ENCODE measurements at regions not wholly inside any gene's neighbourhood (a gene's known extent, or its start where the extent isn't known, plus 50 kb on each side); places are given as distances from the start of the nearest gene placed in this dataset.
"Not testable (repeated sequence)": the region's sequence is repeated elsewhere in the genome, so short reads cannot be mapped to it uniquely, and the experiment has no call there.

DNA sequence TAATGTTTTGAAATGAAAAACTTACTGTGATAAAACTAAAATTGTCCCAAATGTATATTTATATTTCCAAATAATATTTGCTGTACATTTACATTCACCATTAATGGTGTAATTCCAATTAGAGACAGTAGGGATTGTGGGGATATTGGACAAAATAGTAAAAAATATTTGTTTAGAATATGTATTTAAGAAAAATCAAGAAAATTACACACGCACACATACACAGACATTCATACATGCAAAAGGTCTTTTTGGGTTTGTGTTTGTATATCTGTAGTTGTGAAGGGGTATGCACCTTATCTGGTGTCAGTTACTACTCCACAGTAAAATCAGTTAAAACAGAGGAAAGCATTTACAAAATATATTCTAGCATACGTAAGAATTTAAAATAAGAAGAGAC, 435.9 kb upstream of the ZNF804A start:
- no peak for DNase-seq

DNA sequence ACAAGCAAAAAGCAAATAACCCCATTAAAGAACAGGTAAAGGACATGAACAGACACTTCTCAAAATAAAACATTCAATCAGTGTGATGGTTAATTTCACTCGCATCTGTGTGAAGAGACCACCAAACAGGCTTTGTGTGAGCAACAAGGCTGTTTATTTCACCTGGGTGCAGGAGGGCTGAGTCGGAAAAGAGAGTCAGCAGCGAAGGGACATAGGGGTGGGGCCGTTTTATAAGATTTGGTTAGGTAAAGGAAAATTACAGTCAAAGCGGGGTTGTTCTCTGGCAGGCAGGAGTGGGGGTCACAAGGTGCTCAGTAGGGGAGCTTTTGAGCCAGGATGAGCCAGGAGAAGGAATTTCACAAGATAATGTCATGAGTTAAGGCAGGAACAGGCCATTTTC, 429.5 kb upstream of the ZNF804A start:
- DNase-seq, result not testable (repeated sequence)

DNA sequence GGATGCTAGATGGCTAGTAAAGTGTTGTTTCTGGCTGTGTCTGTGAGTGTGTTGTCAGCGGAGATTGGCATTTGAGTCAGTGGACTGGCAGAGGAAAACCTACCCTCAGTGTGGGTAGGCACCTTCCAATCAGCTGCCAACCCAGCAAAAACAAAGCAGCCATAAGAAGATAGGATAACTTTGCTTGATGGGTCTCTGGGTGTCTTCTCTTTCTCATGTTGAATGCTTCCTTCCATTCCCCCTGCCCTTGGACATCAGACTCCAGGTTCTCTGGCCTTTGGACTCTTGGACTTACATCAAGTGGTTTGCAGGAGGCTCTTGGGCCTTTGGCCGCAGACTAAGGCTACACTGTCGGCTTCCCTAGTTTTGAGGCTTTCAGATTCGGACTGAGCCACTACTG, 429.0 kb upstream of the ZNF804A start:
- DNase-seq, result no peak

DNA sequence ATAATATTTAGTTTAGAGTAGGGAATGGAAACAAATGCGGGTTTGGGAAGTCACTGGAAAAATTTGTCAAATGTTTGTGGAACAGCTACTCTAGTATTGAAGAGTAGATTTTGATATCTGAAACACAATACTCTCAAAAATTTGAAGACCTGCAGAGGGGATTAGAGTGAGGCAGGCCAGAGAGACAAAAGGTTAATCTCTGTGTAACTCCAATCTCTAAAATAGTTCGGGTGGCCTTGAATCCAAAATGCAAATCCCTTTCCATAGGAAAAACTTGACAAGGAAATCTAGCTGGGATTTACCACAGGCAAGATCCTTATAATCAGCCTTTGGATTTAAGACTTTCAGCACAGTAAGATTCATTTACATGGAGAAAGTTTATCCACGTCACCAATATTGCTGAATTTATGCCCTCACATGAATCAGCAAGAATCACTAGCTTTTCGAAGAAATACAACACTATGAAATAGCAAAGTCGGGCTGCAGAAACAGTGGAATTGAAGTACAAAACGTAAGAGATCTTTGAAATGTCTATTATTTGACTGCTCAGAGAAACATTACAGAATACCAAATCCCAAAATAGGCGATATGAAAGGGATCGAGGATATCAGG, 423.7 kb upstream of the ZNF804A start:
- DNase-seq, result no peak

DNA sequence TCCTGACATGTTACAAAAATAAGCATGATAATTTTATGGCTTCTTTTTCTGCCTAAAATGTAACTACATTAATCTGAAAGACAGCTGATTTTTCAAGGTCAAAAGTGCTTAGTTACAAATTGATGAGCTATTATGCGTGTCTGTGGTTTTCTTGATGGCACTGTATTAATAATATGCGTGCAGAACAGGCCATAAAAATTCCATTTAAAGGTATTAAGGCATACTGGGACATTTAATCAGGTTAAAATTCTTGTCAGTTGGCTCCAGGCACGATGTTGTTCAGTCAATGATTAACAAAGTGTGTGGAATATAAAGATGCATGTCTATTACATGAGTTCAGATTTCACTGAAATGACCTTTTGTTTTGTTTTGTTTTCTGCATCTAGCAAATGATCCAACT, 420.1 kb upstream of the ZNF804A start:
- DNase-seq, result no peak

DNA sequence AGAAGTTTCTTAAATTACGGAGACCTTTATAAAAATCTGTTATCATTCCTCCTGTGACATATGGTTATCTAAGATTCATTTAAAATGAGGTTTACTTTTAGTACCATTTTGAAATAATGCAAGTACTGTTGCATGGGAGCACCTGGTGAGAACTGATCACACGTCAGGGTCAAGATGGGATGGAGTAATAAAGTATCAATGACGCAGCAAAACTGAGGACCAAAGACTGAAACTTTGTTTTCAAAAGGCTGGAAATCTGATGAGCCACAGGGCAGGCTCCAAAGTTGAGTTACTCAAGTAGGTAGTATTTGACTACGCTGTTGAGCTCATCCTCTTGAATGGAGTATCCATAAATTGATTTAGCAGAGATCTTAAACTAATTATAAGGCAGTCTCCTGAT, 411.9 kb upstream of the ZNF804A start:
- no peak for DNase-seq

DNA sequence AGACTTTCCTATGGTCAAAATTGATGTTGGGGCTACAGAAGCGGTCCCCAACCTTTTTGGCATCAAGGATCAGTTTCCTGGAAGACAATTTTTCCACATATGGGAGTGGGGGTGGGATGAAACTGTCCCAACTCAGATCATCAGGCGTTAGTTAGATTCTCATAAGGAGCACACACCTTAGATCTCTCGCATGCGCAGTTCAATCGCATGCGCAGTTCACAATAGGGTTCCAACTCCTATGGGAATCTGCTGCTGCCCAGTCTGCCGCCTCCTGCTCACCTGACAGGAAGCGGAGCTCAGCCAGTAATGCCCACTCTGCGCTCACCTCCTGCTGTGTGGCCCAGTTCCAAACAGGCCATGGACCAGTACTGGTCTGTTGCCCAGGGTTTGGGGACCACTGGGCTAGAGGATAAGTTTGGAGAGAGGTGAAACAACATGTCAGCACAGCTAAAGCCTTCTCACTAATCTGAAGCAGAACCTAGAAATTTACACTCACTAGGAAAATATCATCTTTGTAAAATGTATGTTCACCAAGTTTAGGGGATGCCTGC, 410.8 kb upstream of the ZNF804A start:
- no peak for DNase-seq

DNA sequence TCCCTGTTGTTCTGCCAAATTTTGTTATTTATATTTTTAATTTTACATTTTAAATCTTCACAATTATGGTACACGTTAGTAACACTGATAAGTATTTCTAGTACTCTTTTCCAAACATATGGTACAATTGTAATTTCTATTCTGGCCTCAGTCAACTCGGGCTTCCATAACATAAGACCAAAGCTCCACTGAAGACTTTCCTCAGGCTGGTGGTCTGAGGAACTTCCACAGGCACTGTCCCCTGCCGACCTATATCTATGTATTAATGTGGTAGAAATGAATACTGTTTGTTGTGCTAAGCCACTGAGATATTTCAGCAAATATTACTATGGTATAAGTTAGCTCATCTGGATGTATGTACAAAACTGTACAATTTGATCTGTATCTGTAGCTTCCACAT, 407.6 kb upstream of the ZNF804A start:
- no peak for DNase-seq

DNA sequence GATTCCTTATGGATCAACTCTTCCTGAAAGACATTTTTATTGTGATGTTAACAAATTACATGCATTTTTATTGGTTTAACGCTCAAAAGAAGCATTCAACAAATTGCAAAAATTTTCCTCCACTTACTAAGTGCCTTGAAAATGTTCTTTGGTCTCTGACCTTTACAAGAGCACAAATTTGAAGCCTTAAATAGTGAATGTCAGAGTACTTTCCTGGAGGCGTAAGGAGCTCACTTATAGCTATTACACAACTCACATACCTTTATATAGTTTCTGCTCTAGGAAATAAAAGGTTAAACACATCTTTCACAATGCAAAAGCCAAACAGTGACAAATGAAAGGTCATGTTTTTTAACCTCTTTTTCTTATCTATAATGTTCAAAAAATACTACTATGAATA, 405.7 kb upstream of the ZNF804A start:
- no peak for DNase-seq

DNA sequence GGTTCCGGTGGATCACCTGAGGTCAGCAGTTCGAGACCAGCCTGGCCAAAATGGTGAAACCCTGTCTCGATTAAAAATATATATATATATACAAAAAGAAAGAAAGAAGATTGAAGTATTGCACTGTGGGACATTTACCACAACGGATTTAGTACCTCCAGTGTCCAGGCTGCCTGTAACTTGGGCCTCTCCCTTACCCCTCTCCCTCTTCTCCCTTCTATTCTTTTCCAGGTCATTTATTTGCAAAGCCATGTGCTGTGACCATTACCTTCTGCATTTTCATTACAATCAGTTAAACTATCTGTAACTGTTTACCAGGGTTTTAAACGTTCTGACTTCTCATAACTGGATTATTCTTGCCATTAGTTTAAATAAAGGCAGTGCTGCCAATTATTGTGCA, 400.9 kb upstream of the ZNF804A start:
- no peak for DNase-seq

DNA sequence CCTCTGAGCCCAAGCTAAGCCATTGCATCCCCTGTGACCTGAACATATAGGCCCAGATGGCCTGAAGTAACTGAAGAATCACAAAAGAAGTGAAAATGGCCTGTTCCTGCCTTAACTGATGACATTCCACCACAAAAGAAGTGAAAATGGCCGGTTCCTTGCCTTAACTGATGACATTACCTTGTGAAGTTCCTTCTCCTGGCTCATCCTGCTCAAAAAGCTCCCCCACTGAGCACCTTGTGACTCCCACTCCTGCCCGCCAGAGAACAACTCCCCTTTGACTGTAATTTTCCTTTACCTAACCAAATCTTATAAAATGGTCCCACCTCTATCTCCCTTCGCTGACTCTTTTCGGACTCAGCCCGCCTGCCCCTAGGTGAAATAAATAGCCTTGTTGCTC, 399.5 kb upstream of the ZNF804A start:
- DNase-seq, result not testable (repeated sequence)

DNA sequence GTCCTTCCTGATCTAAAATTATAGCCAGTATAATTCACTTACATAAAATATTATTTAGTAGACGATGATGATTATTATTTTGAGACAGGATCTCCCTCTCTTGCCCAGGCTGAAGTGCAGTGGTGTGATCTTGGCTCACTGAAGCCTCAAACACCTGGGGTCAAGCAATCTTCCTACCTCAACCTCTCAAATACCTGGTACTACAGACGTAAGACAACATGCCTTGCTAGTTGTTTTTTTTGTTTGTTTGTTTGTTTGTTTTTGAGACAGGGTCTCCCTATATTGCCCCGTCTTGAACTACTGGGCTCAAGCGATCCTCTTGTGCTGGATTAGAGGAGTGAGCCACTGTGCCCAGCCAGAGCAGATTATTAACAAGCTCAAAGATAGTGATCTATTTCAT, 399.1 kb upstream of the ZNF804A start:
- DNase-seq, result no peak

DNA sequence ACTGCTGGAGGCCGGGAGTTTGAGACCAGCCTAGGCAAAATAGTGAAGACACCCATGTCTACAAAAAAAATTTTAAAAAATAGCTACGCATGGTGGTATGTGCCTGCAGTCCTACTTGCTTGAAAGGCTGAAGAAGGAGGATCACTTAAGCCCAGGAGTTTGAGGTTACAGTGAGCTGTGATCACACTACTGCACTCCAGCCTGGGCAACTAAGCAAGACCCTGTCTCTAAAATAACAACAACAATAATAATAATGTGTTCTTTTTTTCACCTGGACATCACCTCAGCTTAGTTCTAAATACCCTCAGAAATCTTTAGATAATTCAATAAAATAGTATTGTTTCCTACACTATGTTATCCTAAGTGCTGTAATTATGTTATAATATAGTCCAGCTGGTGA, 397.1 kb upstream of the ZNF804A start:
- no peak for DNase-seq

DNA sequence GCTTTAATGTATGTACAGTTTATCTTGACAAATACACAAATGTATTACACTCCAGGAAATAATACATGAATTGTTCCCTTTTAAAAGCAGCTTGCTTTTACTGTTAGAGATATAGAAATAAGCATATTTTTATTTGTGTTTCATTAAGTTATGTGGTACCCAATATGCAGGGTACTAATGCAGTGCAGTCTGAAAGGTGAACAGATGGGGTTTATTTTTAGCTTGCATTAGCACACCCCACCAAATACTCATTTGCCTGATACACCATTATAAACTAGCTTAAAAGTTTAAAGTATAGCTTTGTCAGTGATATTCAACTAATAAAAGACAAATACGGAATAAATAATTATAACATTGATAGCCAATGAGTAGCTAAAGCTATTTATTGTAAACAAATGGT, 394.7 kb upstream of the ZNF804A start:
- DNase-seq, result no peak

DNA sequence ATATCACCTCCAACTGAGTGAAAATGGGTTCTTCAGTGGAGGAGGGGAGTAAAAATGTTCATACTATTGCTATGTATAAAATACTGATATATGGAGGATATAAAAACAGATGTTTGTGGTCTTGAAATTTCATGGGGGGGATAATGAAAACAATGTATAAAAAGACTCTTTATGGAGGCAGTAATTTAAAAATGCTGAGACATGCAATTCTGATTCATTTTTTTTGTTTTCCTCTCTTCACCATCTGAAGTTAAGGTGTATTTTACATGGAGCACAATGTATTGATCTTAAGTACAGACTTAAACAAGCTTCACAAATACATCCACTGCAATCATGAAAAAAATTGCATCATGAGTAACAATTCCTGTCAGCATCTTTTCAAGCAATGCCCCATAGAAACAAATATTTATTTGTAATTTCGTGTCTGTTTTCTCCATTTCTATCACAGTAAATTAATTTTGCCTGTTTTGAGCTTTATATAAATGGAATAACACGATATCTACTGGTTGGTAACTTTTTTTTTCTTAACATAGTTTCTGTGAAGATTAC, 393.2 kb upstream of the ZNF804A start:
- DNase-seq, result no peak

DNA sequence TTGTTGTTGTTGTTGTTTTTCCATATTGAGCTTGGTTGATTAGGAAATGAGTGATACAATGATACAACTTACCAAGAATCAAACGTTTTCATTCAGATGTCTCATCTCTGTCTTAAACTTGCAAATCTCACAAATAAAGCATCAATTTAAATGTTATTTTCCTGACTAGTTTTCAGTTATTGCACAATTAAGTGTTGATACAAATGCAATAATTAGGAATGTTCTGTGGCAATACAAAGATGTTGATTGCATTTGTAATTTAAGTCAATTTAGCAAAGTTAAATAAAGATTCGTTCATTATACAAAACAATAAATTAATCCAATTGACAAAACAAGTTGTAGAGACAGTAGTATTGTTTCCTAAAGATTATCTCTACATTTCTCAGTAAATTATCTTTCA, 392.3 kb upstream of the ZNF804A start:
- no peak for DNase-seq

DNA sequence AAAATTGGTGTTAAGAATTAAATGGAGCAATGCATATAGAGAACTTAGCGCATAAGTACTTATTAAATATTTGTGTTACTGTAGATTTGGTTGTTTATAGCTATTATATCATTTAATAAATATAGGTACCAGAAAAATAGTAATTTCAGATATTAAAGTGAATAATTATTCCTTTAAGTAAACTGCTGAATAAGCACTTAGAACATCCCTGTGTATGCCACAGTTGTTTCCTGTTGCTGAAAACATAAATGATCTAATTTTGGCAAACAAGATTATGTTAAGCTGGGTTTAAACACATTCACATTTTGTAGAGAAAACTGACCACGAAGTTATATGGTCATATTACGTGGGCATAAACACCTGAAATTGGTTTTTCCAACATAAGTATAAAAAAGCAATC, 388.0 kb upstream of the ZNF804A start:
- DNase-seq, result no peak

DNA sequence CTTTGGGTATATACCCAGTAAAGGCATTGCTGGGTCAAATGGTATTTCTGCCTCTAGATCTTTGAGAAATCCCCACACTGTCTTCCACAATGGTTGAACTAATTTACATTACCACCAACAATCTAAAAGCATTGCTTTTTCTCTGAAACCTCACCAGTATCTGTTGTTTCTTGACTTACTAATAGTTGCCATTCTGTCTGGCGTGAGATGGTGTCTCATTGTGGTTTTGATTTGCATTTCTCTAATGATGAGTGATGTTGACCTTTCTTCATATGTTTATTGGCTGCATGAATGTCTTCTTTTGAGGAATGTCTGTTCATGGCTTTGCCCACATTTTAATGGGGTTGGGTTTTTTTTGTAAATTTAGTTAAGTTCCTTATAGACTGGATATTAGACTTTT, 382.6 kb upstream of the ZNF804A start:
- no peak for DNase-seq

DNA sequence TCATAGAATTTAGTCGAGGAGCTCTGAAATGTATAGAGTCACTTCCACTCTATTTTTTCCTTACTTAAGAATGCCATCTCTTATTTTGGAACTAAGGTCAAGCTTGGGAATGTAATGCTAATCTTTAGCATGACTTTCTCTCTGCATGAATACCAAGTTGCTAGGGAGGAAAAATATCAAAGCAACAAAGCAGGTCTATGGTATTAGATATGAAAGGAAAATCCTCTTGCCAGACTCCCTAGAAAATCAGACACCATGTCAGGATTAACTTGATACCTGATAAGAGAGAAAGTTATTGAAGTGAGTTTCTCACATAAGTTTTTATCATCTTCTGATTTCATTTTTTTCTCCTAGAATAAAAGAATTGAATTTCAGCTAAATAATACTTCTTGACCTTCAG, 341.7 kb upstream of the ZNF804A start:
- DNase-seq, result no peak

DNA sequence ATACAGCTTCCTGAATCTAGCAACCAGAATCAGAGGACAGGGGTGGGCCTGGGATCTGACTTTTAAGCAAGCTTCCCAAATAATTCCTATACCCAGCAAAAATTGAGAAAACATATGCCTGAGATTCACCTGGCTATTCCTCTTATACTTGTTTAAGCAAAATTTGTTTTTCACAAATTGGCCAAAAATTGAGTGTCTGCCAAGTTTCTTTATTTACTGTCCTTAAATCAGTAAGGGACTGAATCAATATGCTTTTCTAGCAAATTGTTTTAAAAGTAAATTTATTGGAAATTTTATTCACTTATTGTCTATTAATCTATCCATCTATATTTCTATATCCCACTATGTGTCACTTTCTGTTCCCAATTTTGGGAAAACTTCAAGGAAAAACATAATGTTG, 337.0 kb upstream of the ZNF804A start:
- no peak for DNase-seq

DNA sequence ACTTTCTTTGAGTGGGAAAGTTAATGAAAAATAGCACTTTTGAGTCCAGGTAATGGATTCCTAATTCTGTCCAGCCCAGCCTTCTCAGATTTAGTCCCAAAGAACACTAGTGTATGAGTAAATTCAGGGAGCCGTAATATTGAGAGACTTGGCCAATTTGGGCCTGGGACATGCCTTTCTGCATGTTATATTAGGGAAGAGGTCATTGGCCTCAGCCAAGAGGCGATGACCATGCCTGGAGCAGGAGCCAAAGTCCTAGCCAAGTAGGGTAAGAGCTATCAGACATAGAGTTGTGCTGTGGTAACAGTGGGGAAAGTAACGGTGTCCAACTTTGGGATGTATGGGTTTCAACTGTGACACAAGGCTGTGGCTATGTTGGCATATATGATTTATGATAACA, 336.5 kb upstream of the ZNF804A start:
- DNase-seq, result no peak

DNA sequence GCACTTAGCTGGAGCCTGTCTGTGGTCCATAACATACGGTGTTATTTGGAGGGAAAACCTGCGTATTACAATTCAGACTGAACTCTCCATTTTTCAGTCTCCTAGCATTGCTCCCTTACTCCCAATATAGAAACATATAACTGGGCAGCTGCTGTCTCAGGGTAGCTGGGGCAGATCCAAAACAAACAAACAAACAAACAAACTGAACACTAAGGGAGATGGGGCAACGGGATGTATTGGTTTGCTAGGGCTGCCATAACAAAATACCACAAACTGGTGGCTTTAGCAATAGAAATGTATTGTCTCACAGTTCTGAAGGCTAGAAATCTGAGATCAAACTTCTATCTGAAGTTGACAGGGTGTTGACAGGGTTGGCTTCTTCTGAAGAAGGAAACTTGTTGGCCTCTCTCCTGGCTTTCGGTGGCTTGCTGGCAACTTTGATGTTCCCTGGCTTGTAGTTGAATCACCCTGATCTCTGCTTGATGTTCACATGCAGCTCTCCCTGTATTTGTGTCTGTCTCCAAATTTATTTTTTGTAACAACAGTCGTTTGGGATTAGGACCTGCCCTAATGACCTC, 329.3 kb upstream of the ZNF804A start:
- no peak for DNase-seq

DNA sequence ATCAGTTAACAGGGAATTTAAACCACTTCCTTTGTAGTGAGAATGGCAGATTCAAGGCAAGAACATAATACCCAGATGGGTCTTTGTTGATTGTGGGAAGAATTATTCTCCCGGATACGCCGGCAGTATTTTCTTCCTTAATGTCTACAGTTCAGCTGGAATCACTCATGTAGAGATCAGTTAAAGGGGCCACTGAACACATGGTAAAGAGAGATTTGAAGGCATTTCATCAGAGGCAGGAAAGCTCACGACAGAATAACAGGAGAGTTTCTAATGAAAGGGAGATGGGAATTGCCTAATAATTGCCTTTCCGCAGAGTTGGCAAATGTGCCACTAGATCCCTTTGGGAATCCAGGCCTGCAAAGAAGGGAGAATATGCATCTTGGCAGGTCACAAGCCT, 327.7 kb upstream of the ZNF804A start:
- no peak for DNase-seq

DNA sequence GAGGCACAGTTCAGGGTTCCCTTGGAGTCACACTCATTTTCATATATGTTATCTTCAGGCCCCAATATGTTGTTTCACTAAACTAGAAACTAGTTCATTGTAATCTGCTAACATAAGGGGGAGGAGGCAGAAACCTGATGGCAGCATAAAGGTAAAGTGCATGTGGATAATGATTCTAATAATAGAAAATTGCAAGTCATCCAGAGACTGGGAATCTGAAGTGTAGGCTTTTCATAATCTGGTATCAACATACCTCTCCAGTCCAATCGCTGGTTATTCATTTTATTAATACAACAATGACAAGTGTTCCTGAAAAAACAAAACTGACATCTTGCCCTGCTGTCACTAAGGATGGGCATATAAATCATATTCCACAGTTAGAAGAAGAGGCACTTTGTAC, 326.3 kb upstream of the ZNF804A start:
- DNase-seq, result no peak

DNA sequence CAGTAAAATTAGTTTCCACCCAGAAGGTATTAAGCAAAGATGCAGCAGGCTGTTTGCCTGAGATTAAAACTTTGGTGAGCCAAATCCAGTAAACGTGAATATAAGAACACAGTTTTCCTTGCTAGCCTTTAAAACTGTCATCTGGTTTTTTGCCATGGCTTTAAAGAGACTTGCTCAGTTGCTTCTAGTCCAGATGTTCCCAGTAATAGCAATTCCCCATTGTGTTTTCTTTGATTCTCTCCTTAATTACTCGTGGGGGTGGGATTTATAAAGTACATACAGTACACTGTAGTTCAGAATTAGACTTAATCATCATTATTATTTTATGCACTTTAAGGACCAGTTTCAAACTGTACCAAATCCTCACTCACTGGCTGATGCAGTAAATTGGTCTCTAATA, 303.5 kb upstream of the ZNF804A start:
- no peak for DNase-seq
